NCI-H2107 treated with DMSO at 0.1 percent for 48 hours (cell line): ENCODE measurements at regions not wholly inside any gene's neighbourhood (a gene's known extent, or its start where the extent isn't known, plus 50 kb on each side); places are given as distances from the start of the nearest gene placed in this dataset.

Source experiments
- DNase-seq: peaks from one replicate; lab custom pipeline; 2025; ENCODE audit not compliant: unreplicated experiment; lab: John Stamatoyannopoulos, UW

DNA sequence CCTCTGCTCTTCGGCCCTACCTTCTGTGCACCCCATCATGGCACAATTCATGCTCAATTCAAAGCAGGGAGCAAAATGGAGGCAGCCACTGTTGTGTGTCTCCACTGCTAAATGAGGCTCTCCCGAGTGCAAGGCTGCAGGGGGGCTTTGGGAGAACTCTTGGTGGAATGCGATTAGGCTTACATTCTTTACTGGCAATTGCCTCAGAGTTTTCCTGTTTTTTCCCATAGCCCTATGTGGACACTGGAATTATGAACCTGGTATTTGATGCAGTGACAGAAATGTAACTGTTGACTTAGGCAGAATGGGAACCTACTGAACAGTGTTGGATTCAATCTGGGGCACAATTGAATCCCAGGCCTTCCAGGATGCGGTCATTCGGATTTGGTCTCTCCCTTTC lies 187.9 kb upstream of the GMDS start:
- no peak for DNase-seq

DNA sequence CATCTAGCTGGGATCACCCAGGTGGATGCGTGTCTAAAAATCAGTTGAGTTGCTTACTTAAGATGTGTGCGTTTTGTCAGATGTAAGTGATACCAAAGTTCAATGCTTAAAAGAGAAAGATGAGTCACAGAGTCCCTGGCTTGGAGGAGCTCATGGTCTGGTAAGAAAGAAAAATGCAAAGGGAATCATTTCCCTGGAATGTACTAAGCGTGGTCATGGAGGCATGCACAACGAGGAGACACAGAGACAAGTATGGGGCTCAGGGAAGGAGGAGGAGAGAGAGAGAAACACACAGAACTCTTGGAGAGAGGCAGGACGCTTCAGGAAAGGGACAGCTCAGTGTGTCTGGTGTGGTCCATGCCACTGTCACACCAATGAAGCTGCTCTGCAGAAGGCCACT lies 186.9 kb upstream of the GMDS start:
- no peak for DNase-seq

DNA sequence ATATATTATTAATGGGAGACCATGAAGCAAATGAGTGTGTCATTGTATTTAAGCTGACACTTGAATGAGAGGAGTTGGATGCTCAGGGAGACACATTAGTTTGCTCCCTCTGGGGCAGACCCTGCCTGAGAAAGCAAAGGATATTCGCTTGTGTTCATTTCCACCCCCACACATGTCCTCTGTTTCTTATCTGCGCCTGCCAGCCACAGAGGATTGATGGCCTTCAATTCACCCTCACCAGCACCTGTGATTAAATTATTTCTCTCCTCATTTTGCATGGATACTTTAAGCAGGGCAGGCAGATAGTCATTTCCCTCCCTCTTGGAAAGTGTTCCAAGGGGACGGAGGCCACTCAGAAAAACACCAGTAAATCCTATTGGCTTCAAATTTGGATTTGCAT lies 185.2 kb upstream of the GMDS start:
- DNase-seq, result no peak

DNA sequence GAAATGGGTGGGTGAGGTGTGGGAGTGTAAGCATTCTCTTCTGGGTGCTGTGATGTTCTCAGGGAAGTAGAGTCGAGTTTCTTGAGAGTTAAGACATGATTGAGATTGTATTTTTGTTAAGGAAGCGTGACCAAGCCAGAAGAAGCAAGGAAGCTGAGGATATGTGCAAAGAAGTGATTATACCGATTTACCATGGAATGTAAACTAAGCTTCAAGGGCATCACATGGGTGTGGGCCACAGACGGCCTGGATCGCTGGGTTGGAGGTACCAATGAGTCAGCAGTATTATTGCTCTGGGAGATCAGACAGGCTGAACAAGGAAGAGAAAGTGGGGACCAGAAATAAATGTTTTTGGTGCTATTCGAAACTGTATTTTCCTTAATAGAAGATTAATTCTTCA lies 184.1 kb upstream of the GMDS start:
- no peak for DNase-seq

DNA sequence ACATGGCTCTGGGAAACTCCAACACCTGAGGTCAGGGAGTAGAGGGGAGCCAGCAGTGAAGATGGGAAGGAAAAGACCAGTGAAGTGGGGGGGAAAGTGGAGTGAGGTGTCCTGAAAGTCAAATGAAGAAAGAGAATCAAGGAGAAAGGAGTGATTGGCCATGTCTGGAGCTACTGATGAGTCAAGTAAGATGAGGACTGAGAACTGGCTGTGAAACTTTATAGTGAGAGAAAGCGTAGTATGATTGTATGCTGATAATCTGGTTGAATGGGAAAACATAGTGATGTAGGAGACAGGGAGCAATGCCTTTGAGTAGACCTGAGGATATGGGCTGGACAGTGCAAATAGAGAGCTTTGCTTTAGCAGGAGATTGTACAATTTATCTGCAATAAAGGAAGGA lies 183.6 kb upstream of the GMDS start:
- DNase-seq, result no peak

DNA sequence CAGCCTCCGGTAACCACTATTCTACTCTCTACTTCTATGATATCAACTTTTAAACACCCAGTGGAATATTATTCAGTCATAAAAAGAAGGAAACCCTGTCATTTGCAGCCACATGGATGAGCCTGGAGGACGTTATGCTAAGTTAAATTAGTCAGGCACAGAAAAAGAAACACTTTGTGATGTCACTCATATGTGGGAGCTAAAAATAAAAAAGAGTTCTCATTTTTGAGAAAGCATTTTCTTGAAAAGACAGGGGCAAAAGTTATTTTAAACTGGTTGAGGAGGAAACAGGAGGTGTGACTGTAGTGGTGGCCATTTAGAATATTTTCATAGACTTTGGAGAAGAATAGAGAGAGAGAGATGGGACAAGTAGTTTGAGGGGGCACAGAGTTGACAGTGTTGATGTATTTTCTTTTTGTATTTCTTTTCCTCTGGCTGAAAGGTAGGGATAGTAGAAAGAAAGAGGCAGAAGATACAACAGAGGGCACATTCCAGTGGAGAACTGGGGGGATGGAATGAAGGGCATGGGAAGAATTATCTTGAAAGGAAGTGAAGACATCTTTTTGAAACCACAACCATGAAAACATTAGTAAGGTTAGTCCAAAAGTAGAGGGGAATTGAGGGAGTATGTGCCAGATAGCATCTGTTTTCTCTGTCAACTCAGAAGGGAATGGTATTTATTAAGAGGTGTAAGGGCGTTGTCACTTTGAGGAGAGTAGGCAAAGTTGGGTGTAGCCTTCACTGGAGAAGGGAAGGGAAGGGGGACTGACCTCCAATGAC lies 181.3 kb upstream of the GMDS start:
- DNase-seq, result no peak

DNA sequence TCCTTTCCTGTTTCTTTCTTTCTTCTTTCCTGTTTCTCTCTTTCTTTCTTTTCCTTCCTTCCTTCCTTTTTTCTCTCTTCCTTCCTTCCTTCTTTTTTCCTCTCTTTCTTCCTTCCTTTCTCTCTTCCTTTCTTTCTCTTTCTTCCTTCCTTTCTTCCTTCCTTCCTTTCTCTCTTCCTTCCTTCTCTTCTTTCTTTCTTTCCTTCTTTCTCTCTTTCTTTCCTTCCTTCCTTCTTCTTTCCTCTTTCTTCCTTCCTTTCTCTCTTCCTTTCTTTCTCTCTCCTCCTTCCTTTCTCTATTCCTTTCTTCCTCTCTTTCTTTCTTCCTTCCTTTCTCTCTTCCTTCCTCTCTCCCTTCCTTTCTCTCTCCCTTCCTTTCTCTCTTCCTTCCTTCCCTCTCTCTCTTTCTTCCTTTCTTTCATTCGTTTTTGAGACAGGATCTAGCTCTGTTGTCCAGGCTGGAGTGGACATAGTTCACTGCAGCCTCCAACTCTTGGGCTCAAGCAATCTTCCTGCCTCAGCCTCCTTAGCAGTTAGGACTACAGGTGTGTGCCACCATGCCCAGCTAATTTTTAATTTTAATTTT lies 170.8 kb upstream of the GMDS start:
- DNase-seq, result no peak

DNA sequence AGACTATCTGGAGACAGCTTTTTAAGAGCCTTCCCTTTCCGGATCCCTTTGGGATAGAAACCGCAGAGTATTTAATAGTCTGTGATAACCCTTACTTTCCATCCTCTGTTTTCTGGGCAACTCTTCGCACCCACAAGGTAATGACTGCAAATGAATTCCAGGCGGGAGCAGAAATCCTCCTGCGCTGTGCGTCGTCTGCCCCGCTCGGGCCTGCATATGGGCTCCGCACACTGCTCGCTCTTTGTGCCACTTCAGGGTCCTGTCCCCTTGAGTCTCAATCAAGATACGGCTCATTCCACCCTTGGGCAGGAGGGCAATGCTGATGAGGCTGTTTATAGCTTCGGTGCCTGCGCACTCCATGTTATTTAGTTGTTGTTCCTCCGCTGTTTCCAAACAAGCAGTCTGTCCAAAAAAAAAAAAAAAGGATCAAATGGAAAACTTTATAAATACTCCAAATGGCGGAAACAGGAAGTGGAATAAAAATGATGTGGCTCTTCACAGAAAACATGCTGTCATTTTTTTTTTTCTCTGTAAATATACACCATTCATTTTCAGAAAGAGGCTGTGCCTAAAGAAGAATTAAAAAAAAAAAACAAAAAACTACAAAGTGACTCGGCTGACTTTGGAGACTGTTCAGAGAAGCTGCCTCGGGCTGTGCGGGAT lies 169.6 kb upstream of the GMDS start:
- no peak for DNase-seq

DNA sequence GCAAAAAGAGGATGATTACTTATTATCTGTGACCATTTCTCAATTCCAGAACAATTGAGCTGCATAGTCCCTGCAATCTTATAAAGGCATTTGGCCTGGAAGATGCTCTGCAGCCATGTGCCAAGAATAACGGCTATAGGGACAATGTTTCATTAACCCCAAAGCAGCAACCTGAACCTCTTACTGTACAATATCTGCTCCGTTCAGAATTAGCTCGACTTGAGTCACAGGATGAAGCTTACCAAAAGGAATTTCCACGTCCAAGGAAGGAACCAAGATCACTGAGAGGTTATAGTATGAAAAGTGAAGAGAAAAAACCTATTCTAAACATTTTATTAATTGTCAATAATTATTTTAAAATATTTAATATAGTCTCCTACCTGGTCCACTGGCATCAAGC lies 167.3 kb upstream of the GMDS start:
- no peak for DNase-seq

DNA sequence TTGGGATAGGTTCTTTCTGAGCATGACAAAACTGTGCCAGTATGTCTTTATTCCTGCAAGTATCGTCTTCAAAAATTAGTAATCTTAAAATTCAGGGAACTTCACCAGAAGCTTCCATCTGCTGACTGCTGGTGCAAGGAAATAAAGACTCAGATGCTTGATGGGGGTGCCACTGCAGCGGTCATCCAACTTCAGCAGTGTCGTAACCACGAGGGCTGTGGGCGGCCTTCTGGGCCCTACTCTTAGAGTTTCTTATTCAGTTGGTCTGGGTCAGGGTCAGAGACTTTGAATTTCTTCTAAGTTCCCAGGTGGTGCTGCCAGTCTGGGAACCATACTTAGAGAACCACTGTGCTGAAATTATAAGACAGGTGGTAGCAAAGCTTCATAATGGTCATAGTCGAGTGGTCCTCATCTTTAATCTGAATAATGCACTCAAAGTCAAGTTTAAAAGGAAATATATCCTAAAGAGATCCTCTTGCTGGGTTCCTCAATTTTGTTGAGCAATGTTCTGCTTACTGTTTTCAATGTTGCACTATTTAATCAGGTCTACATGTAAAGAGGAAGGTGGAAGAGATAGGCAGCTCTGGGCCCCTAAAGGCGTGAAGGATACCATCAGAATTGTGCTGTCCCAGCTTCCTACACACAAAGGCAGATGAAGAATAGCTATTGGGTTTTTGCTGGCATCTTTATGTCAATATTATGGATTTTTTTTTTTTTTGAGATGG lies 165.4 kb upstream of the GMDS start:
- DNase-seq, result no peak

DNA sequence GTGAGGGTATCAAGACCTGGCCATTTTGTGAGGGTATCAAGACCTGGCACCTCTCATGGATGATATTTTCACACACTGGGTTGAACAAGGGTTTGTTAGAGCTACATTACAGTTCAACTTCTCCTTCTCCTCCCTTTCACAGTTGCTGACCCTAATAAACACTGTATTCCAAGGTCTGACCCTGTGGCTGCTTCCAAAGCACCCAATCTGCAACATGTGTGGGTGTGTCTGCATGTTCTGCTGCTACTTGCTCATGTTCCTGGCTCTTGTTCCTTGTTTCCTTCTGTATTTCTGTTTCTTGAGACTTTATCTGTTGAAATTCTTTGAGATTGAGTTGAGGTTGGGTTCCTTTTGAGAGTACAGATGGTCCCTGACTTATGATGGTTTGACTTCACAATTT lies 162.1 kb upstream of the GMDS start:
- no peak for DNase-seq

DNA sequence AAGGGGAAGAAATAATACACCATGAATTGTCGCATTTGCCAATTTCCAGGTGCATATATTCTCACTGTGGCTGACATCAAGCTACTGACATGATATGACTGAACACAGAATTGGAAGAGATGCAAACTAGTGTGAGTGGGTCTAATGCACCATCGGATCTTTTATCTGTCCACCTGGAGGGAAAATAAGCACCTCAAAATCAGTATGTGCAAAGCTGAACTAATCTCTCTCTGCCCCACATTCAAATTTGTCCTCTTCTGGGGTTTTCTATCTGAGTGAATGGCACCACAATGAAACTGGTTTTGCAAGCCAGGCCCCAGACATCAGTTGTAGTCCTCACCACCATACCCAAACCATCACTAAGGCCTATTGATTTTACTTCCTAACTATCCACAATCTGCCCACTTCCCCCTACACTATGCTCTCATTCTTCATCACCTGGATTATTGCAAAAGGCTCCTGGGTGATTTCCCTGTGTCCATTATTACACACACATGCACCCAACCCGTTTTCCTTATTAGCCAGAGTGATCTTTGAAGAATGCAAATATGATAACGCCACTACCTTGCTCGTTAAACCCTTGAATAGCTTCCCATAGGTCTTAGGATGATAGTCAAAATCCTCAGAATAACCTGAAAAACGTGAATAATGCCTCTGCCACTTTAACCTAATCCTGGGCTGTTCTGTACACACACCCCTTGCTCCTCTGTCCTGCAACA lies 159.0 kb upstream of the GMDS start:
- no peak for DNase-seq

DNA sequence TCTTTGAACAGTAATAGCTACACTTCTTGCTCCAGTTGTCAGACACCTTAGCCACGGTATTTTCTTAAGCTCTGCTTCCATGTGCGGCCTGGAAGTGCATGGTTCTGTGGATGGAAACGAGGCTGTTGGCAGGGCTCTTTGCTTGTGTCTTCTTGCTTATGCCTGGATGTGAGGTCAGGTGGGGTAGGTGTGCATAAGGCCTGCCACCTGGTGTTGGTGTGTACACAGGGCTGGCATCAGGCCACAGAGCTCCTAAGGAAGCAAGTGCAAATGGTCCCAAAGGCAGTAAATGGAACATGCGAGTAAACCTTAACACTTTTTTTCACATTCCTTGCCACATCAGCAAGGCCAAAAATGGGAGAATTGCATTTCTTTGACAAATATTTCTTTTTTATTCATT lies 158.1 kb upstream of the GMDS start:
- DNase-seq, result peak; percentile 1

DNA sequence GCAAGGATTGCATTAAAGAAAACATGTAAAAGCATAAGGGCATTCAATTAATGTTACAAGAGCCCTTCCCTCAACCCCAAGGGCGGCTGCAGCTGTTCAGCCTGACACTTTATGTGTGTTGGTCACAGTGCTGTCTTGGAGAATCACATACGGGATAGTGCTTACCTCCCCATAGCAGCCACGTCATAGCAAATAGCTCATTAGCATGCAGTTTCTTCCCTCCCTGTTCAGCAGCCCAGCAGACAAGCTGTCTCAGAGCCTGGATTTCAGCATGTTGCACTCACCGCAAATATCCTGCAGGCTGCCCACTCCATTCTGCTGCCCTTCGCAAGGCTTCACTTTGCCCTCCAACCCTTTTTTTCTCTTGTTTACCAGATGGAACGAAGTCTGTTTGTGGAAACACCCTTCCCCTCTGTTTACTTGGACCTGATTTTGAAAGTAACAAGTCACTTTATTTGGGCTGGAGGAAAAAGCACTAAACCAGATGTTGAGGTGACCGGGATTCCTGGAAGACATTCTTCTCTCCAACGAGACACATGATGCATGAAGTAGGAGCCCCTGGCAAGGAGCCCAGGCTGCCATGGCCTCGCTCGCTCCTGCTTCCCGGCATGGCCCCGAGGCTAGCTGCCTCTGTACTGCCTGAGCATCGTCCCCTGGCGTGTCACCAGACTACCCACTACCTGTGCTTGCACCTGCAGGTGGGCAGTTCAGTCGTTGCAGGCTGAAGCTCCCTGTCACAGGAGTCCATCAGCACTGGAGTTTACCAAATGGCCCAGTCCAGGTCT lies 151.6 kb upstream of the GMDS start:
- DNase-seq, result peak; percentile 30

DNA sequence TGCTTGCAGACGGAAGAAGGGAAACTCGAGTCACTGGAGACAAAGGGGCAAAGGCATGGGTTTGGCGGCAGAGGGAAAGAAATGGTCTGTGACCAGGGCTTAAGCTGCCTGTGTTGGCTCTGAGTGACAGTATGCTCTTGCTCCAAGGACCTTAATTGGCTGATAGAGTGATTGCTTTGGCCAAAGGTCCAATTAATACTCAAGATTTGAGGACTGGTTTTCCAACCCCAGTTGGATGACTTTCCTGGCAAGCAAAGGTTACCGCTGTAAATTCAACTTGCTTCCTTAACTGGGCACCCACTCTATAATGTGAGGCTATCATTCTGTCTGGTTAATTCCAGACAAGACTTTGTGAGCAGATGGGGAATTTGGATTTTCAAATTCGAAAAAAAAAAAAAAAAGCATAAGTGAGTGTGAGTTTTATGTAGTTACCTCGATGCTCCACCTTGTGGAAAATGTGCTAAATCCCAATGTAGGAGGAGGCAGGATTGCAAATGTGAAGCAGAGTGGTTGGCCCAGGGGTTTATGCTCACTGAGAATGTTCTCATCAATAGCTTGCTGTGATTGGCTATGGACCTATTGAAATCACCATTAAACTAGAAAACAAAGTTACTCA lies 150.7 kb upstream of the GMDS start:
- no peak for DNase-seq

DNA sequence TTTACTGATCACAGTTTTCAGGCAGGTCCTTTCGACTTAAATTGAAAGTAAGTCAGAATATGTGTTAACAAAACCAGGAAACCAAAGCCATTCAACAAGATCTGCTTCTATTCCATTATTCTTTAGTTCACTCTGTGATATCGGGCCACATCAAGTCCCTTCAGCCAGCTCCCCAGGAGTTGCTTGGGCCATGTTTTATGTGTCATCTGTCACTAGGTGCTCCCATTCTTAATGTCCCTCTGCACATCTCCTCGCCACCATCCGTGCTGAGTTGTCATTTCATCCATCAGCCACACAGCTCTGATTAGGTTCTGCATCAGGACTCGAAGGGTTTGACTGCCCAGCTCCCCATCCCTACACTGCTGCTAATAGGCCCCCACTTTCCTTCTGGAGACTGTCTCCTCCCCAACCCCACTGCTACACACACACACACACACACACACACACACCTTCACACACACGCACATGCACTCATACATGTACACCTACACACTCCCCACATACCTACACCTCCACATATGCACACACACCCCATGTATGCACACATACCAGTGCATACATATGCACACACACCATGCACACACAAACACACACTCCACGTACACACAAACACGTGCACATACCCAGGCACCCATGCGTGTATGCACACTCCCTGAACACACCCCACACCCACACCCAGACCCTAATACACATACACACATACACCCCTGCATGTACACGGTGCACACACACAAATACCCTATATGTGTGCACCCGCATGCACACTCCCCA lies 143.3 kb upstream of the GMDS start:
- DNase-seq, result no peak

DNA sequence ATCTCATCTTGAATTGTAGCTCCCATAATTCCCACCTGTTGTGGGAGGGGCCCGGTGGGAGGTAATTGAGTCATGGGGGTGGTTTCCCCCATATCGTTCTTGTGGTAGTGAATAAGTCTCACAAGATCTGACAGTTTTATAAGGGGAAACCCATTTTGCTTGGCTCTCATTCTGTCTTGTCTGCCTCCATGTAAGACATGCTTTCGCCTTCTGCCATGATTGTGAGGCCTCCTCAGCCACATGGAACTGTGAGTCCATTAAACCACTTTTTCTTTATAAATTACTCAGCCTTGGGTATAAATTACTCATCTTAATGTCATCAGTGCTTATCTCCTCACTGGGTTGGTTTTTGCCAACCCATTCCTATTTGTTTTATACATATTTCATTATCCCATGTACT lies 142.0 kb upstream of the GMDS start:
- DNase-seq, result no peak

DNA sequence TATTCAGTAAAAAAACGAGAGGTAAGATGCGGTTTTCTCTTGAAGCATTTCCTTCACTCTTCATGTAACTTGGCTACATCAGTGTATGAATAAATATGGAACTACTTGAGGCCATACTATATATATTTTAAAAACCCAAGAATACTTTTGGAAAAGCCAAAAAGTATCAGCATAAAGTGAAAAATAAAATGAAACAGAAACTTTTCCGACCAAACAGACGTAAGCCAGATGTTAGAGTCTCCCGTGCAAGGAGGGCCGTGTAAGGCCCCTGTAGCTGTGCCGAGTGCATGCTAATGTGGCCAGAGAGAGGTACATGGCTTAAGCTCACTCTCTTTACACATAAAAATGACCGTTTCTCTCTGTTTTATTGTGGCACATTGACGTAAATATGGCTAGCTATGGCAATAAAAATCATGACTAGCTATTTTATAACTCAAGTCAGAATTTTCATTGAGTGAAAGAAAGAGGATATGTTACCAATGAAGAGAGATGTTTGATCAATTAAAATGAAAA lies 140.1 kb upstream of the GMDS start:
- DNase-seq, result no peak

DNA sequence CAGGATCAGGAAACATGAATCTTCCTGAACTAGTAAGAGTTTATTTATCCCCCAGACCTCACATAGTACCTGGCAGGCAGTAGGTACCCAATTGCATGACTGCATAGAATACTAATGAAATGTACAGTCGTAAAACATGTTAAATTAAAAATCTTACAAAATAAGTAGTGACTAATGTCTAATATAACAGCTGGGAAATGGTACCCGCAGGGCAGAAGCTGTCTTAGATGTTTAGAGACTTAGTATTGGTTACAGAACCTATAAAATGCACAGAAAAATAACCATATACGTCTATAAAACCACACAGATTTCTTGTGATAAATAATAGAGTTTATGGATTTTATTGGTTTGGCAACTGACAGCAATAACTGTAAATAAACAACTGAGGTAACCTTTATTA lies 139.1 kb upstream of the GMDS start:
- DNase-seq, result no peak
